Lower leg skin (tissue), 4 donors: ENCODE measurements at regions not wholly inside any gene's neighbourhood (a gene's known extent, or its start where the extent isn't known, plus 50 kb on each side); places are given as distances from the start of the nearest gene placed in this dataset.

Source experiments
- DNase-seq, 2 donors: peaks; one replicate each; pipeline ENCODE4 v3.0.0-alpha.2; 2019; ENCODE audit warnings: low spot score in 2 of 2
- H3K4me3 ChIP-seq: fragments of 200-600 bp; sonication (generic); 2 replicates; pipeline ENCODE4 v1.5.1; 2017; ENCODE audit warnings: mild to moderate bottlenecking, low read depth; ENCODE audit not compliant: poor library complexity, severe bottlenecking
- CTCF ChIP-seq, 3 donors: fragments of 450-650 bp; IDR thresholded peaks; one replicate each; pipeline ENCODE4 v1.5.1; 2016; ENCODE audit warnings: antibody characterized with exemption in 3 of 3, mild to moderate bottlenecking in 3 of 3, moderate library complexity in 2 of 3
- POLR2A ChIP-seq, 2 donors: fragments of 450-650 bp; IDR thresholded peaks; one replicate each; pipeline ENCODE4 v1.6.1; 2016 to 2017; ENCODE audit warnings: antibody characterized with exemption in 2 of 2, mild to moderate bottlenecking in 1 of 2, moderate library complexity in 1 of 2
- WGBS, 2 donors: methylation state at CpG; one replicate each; pipeline ENCODE4 v1.1.5; 2018; 5-methylcytosine and 5-hydroxymethylcytosine counted together
- intact Hi-C: fragments of 100-400 bp; cut with DNase I; formaldehyde crosslinking; loops from one replicate; pipeline ENCODE4 v1.15.0; 2023; ENCODE audit warnings: low total_unique reads

DNA sequence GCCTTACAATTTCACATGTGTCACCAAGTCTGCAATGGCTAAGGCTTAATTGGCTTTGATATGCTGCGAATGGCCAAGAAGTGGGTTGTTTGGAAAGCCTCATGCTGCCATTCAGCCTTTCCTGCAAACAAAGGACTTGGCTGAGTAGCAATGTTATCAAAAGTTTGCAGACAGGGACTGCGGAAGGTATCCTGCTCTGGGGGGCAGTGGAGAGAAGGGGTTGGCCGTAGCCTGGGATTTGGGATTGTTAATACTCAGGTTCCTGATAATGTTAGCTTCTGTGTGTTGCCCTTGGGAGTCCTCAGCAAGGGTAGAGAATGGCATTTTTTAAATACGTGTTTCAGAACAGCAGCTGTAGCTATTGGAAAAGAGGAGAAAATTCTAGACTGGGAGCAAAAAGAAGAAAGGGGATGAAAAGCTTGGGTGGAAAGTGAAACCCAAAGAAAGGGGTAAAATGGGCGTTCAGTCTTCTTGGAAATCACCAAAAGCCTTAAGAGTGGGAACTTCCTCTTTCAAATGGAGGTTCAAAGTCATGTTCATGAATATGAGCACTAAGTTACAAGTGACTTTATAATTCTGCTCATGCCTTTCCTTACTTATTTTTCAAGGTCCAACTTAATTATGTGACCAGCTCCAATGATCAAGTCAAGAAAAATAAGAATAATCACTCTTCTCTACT is 325.1 kb downstream of the RNF144A start:
- intact Hi-C loops = no loop called here
- no peak for TF ChIP-seq CTCF (IDR thresholded peaks at IDR 0.05)
- no peak for TF ChIP-seq POLR2A (IDR thresholded peaks at IDR 0.05)
- no peak for DNase-seq
- no peak overlapping the region for H3K4me3 ChIP-seq
- WGBS, 2 donors = 84 to 92% methylated on average over 5 of the region's 5 CpGs

GRCh38 chr2:7243276-7243675 is 326.1 kb downstream of the RNF144A start:
- WGBS, 2 donors = 71 to 86% methylated on average over 4 of the region's 4 CpGs
- intact Hi-C loops = no loop called here

DNA sequence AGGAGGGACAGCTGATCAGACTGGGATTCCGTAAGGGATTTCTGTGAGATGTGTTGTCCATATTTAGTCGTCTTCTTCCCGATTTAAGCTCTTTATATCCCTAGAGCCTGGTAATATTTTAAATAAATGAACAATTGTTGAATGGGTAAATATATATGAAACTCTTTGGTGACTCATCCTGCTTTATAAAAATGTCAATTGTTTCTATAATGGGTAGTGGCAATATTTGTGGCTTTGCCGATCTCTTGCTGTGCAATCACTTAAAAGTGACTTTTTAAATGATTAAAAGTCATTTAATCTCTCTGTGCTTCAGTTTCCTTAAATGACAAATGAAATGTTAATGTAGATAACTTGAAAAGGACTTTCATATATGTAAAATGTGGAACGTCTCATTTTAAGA is 339.2 kb downstream of the RNF144A start:
- 77 to 82% methylated on average over 5 of the region's 5 CpGs for WGBS, 2 donors

More at GRCh38 chr2:7243276-7243675, 326.1 kb downstream of the RNF144A start:
- TF ChIP-seq CTCF (IDR thresholded peaks at IDR 0.05) = no peak
- TF ChIP-seq POLR2A (IDR thresholded peaks at IDR 0.05) = no peak
- H3K4me3 ChIP-seq = no peak overlapping the region
- no peak for DNase-seq

GRCh38 chr2:7262727-7263126 is 345.5 kb downstream of the RNF144A start:
- intact Hi-C loops = no loop called here
- 54 to 67% methylated on average over 6 of the region's 6 CpGs for WGBS, 2 donors
- DNase-seq = no peak
- TF ChIP-seq POLR2A (IDR thresholded peaks at IDR 0.05) = no peak
- TF ChIP-seq CTCF (IDR thresholded peaks at IDR 0.05) = no peak
- no peak overlapping the region for H3K4me3 ChIP-seq

More for the DNA sequence above, 339.2 kb downstream of the RNF144A start:
- intact Hi-C loops = no loop called here
- H3K4me3 ChIP-seq = no peak overlapping the region
- TF ChIP-seq POLR2A (IDR thresholded peaks at IDR 0.05) (no peak), CTCF (IDR thresholded peaks at IDR 0.05) (no peak)
- DNase-seq = no peak

- H3K4me3 ChIP-seq = no peak overlapping the region
- WGBS, 2 donors = 81 to 83% methylated on average over 8 of the region's 8 CpGs
- intact Hi-C loops = no loop called here
- TF ChIP-seq POLR2A (IDR thresholded peaks at IDR 0.05) (no peak), CTCF (IDR thresholded peaks at IDR 0.05) (no peak)
- no peak for DNase-seq
These were observed 347.6 kb downstream of the RNF144A start for GRCh38 chr2:7264791-7265190.

GRCh38 chr2:7265286-7265685 is 348.1 kb downstream of the RNF144A start:
- 70 to 90% methylated on average over 8 of the region's 8 CpGs for WGBS, 2 donors
- no peak overlapping the region for H3K4me3 ChIP-seq
- no peak for DNase-seq
- no peak for TF ChIP-seq CTCF (IDR thresholded peaks at IDR 0.05)
- no peak for TF ChIP-seq POLR2A (IDR thresholded peaks at IDR 0.05)
- intact Hi-C loops = no loop called here
